Neural cell (in vitro differentiated cells): ENCODE measurements at regions not wholly inside any gene's neighbourhood (a gene's known extent, or its start where the extent isn't known, plus 50 kb on each side); places are given as distances from the start of the nearest gene placed in this dataset.
"Not testable (repeated sequence)": the region's sequence is repeated elsewhere in the genome, so short reads cannot be mapped to it uniquely, and the experiment has no call there.

Experiments
- H2AFZ ChIP-seq: fragments of 200-600, 300-800 bp; sonication (generic), shearing (Covaris generic); 2 replicates; pipeline ENCODE4 v1.6.0; 2014; ENCODE audit warnings: low read depth, mild to moderate bottlenecking, antibody characterized with exemption, low read length, moderate library complexity
- H3F3A ChIP-seq: fragments of 200-600 bp; shearing (Covaris generic); 2 replicates; pipeline ENCODE4 v1.6.1; 2016; ENCODE audit warnings: mild to moderate bottlenecking, moderate library complexity, mixed read lengths, antibody characterized with exemption, low read length; ENCODE audit not compliant: insufficient read depth, poor library complexity, severe bottlenecking
- H3K27ac ChIP-seq: fragments of 200-600, 300-800 bp; sonication (generic), shearing (Covaris generic); 2 replicates; pipeline ENCODE4 v1.5.1; 2014; ENCODE audit warnings: mild to moderate bottlenecking, low read length, moderate library complexity
- H3K27me3 ChIP-seq: fragments of 300-800, 200-600 bp; sonication (generic), shearing (Covaris generic); 2 replicates; pipeline ENCODE4 v1.6.0; 2014; ENCODE audit warnings: mild to moderate bottlenecking, low read depth, low read length, moderate library complexity; ENCODE audit not compliant: insufficient read depth
- H3K36me3 ChIP-seq: fragments of 300-800, 200-600 bp; sonication (generic), shearing (Covaris generic); 2 replicates; pipeline ENCODE4 v1.5.1; 2014; ENCODE audit warnings: mild to moderate bottlenecking, antibody characterized with exemption, low read length, moderate library complexity; ENCODE audit not compliant: insufficient read depth
- H3K4me2 ChIP-seq: fragments of 300-800, 200-600 bp; sonication (generic), shearing (Covaris generic); 2 replicates; pipeline ENCODE4 v1.6.0; 2014; ENCODE audit warnings: mild to moderate bottlenecking, low read length
- H3K4me3 ChIP-seq: fragments of 300-800, 200-600 bp; sonication (generic), shearing (Covaris generic); 2 replicates; pipeline ENCODE4 v1.5.1; 2014; ENCODE audit warnings: mild to moderate bottlenecking, low read length, moderate library complexity
- H3K79me2 ChIP-seq: fragments of 200-600 bp; shearing (Covaris generic); replicated peaks from 2 replicates; pipeline ENCODE4 v1.6.0; 2014; ENCODE audit warnings: mild to moderate bottlenecking, low read length, moderate library complexity; ENCODE audit not compliant: insufficient read depth
- H3K9ac ChIP-seq: fragments of 300-800, 200-600 bp; sonication (generic), shearing (Covaris generic); 2 replicates; pipeline ENCODE4 v1.6.1; 2016; ENCODE audit warnings: mild to moderate bottlenecking, low read length, mixed read lengths
- H3K9me2 ChIP-seq: fragments of 200-600 bp; shearing (Covaris generic); 2 replicates; pipeline ENCODE4 v1.6.1; 2016; ENCODE audit warnings: mild to moderate bottlenecking, low read length, mixed read lengths; ENCODE audit not compliant: insufficient read depth
- H3K9me3 ChIP-seq: fragments of 200-600, 300-800 bp; sonication (generic), shearing (Covaris generic); 2 replicates; pipeline ENCODE4 v1.6.1; 2016; ENCODE audit warnings: mild to moderate bottlenecking, mixed run types, low read length, moderate library complexity, mixed read lengths
- H4K20me1 ChIP-seq: fragments of 200-600 bp; shearing (Covaris generic); 2 replicates; pipeline ENCODE4 v1.6.1; 2016; ENCODE audit warnings: mild to moderate bottlenecking, mixed run types; ENCODE audit not compliant: insufficient read depth
- CTCF ChIP-seq: fragments of 450-650 bp; IDR thresholded peaks from 2 replicates; pipeline ENCODE4 v1.5.1; 2014; ENCODE audit warnings: antibody characterized with exemption, mild to moderate bottlenecking, moderate library complexity; ENCODE audit not compliant: poor library complexity, severe bottlenecking
- EP300 ChIP-seq: fragments of 450-650 bp; conservative IDR thresholded peaks from 2 replicates; pipeline ENCODE4 v1.6.1; 2014; ENCODE audit warnings: antibody characterized with exemption, mild to moderate bottlenecking, moderate library complexity; ENCODE audit not compliant: poor library complexity, severe bottlenecking
- EZH2 ChIP-seq: fragments of 200-600, 300-800 bp; shearing (Covaris generic), sonication (generic); IDR thresholded peaks from 2 replicates; pipeline ENCODE4 v1.6.1; 2014; ENCODE audit warnings: antibody characterized with exemption, low read length, borderline replicate concordance, mild to moderate bottlenecking; ENCODE audit not compliant: insufficient read depth, poor library complexity, severe bottlenecking
- MXI1 ChIP-seq: fragments of 450-650 bp; conservative IDR thresholded peaks from 2 replicates; pipeline ENCODE4 v1.6.1; 2014; ENCODE audit warnings: antibody characterized with exemption, mild to moderate bottlenecking; ENCODE audit not compliant: poor library complexity, severe bottlenecking
- POLR2AphosphoS5 ChIP-seq: IDR thresholded peaks from 2 replicates; pipeline ENCODE4 v1.6.1; 2012
- RAD21 ChIP-seq: fragments of 450-650 bp; conservative IDR thresholded peaks from 2 replicates; pipeline ENCODE4 v1.6.1; 2014; ENCODE audit warnings: antibody characterized with exemption, mild to moderate bottlenecking, moderate library complexity
- REST ChIP-seq: IDR thresholded peaks from 2 replicates; pipeline ENCODE4 v1.6.1; 2012; ENCODE audit warnings: borderline replicate concordance
- SMC3 ChIP-seq: fragments of 450-650 bp; conservative IDR thresholded peaks from 2 replicates; pipeline ENCODE4 v1.6.1; 2014; ENCODE audit warnings: antibody characterized with exemption, mild to moderate bottlenecking, moderate library complexity; ENCODE audit not compliant: poor library complexity
- TAF1 ChIP-seq: IDR thresholded peaks from 2 replicates; pipeline ENCODE4 v1.6.1; 2012; ENCODE audit warnings: low read depth

- Histone ChIP-seq H3K4me2 (no peak overlapping the region), H3K79me2 (no peaks in the 10 kb centered on the region), H4K20me1 (no peaks in the 10 kb centered on the region), H3K27me3 (no peaks in the 10 kb centered on the region), H3K27ac (no peak overlapping the region), H3K36me3 (no peaks in the 10 kb centered on the region), H3F3A (no peaks in the 10 kb centered on the region), H2AFZ (no peak overlapping the region), H3K4me3 (no peak overlapping the region), H3K9me3 (no peaks in the 10 kb centered on the region), H3K9ac (no peak overlapping the region), H3K9me2 (no peaks in the 10 kb centered on the region)
- TF ChIP-seq SMC3 (no peak), TAF1 (no peak), REST (no peak), CTCF (no peak), EZH2 (no peak), POLR2AphosphoS5 (no peak), EP300 (no peak), MXI1 (no peak), RAD21 (no peak)
These were observed 209.2 kb downstream of the LHFPL1 start for GRCh38 chrX:112470551-112470950.

GRCh38 chrX:112461949-112462450 is 217.7 kb downstream of the LHFPL1 start:
- H3K79me2 ChIP-seq, H3K36me3 ChIP-seq, H3K27ac ChIP-seq, H2AFZ ChIP-seq, H3K9ac ChIP-seq, H3K9me3 ChIP-seq, H3K9me2 ChIP-seq, H3K4me2 ChIP-seq, H4K20me1 ChIP-seq, H3K27me3 ChIP-seq, H3K4me3 ChIP-seq, H3F3A ChIP-seq: not testable (repeated sequence)

- no peaks in the 10 kb centered on the region for H3K79me2 ChIP-seq
- H3K9me3 ChIP-seq: no peaks in the 10 kb centered on the region
- H3K4me3 ChIP-seq: no peak overlapping the region
- H3K4me2 ChIP-seq: no peak overlapping the region
- no peaks in the 10 kb centered on the region for H4K20me1 ChIP-seq
- no peaks in the 10 kb centered on the region for H3F3A ChIP-seq
- H3K27me3 ChIP-seq: no peaks in the 10 kb centered on the region
- TF ChIP-seq POLR2AphosphoS5: no peak
- no peak for TF ChIP-seq REST
- no peak for TF ChIP-seq EZH2
- TF ChIP-seq RAD21: no peak
- no peaks in the 10 kb centered on the region for H3K9me2 ChIP-seq
- no peak overlapping the region for H3K27ac ChIP-seq
- H2AFZ ChIP-seq: no peak overlapping the region
- no peak overlapping the region for H3K9ac ChIP-seq
- no peaks in the 10 kb centered on the region for H3K36me3 ChIP-seq
These were observed 221.9 kb downstream of the LHFPL1 start for GRCh38 chrX:112457788-112458187.
